ENCODE measurements at regions not wholly inside any gene's neighbourhood (a gene's known extent, or its start where the extent isn't known, plus 50 kb on each side); places are given as distances from the start of the nearest gene placed in this dataset.

DNA sequence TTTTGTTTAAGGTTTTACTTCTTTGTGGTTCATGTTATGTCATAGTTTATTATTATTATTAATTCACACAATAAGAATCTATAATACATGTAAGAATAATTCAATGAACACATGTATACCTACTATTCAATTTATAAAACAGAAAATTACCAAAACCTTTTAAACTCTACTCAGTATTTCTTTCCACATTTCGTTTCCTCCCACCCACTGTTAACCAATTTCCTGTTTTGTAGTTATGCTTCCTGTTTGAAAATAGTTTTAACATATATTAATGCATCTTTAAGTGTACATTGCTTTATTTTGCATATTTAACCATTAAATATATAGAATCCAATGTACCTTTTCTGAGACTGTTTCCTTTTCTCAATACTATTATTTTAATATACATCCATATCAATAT lies 397.9 kb upstream of the SPTLC3 start:
- no peak overlapping the region for H3K27ac Mint-ChIP-seq
- H3K4me3 Mint-ChIP-seq: no peak overlapping the region
- Histone ChIP-seq H2AFZ (ENCODE audit: insufficient read depth, low read depth, low read length, poor library complexity, severe bottlenecking) (no peak overlapping the region), H3K4me1 (ENCODE audit: control insufficient read depth in 2 of 2, insufficient read depth in 2 of 2, low read length in 2 of 2) (no peaks in the 10 kb centered on the region), H3K4me3 (ENCODE audit: control extremely low read depth in 1 of 5, extremely low read depth in 1 of 5, insufficient read depth in 1 of 5, low read depth in 2 of 5, low read length in 4 of 5) (no peak overlapping the region), H3K9me3 (ENCODE audit: control extremely low read depth in 1 of 3, control insufficient read depth in 2 of 3, insufficient read depth in 1 of 3, low read length in 2 of 3) (no peaks in the 10 kb centered on the region), H3K79me2 (ENCODE audit: control insufficient read depth, insufficient read depth, low read length) (no peaks in the 10 kb centered on the region), H3K36me3 (replicated peaks in 1 of 2; ENCODE audit: control extremely low read depth in 1 of 2, control insufficient read depth in 1 of 2, extremely low read depth in 1 of 2, insufficient read depth in 2 of 2, low read length in 1 of 2) (no peaks in the 10 kb centered on the region), H3K27me3 (replicated peaks in 1 of 4; ENCODE audit: control extremely low read depth in 1 of 4, control insufficient read depth in 3 of 4, insufficient read depth in 4 of 4, low read length in 3 of 4) (no peaks in the 10 kb centered on the region), H3K27ac (ENCODE audit: low read length in 2 of 2) (no peak overlapping the region), H3K9ac (ENCODE audit: low read length) (no peak overlapping the region), H3K4me2 (replicated peaks; ENCODE audit: low read depth, low read length, poor library complexity, severe bottlenecking) (no peak overlapping the region), H4K20me1 (ENCODE audit: control insufficient read depth, insufficient read depth, low read length, poor library complexity, severe bottlenecking) (no peaks in the 10 kb centered on the region)
- no peak for ATAC-seq (ENCODE audit: low read depth)
- H3K9me3 Mint-ChIP-seq (ENCODE audit: insufficient read depth): peaks cover 3% of the 10 kb centered on the region
- CTCF ChIA-PET: no interaction called here
- no peaks in the 10 kb centered on the region for H3K27me3 Mint-ChIP-seq
- DNase-seq: no peak
- intact Hi-C loops (cut with micrococcal nuclease): no loop called here
- no peaks in the 10 kb centered on the region for H3K4me1 Mint-ChIP-seq
- POLR2A ChIA-PET: no interaction called here
- no CpG with 5 or more reads among the region's 1 CpG for WGBS (ENCODE audit: insufficient coverage)
- TF ChIP-seq EZH2 (IDR thresholded peaks at IDR 0.05; ENCODE audit: borderline replicate concordance, insufficient read depth, low read depth, low read length, poor library complexity, severe bottlenecking) (no peak), CTCF (IDR thresholded peaks at IDR 0.05) (no peak)

DNA sequence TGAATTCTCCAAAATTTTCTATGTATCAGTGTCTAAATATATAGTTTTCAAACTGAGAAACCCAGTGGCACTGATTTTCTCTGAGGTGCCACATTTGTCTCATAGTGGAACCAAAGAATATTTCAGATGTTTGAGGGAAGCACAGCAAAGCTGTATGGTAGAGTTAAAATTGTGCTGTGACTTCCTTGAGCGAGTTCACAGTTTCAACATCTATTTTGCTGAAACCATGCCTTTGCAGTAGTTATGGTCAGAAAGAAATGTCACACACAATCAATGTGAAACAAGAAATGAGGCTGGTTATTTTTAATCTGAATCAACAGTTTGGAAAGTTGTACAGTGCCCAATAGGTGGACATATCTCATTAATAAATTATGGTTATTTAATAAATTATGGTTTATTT lies 394.0 kb upstream of the SPTLC3 start:
- Histone ChIP-seq H3K27me3 (replicated peaks in 1 of 4; ENCODE audit: control extremely low read depth in 1 of 4, control insufficient read depth in 3 of 4, insufficient read depth in 4 of 4, low read length in 3 of 4) (no peaks in the 10 kb centered on the region), H3K79me2 (ENCODE audit: control insufficient read depth, insufficient read depth, low read length) (no peaks in the 10 kb centered on the region), H3K36me3 (replicated peaks in 1 of 2; ENCODE audit: control extremely low read depth in 1 of 2, control insufficient read depth in 1 of 2, extremely low read depth in 1 of 2, insufficient read depth in 2 of 2, low read length in 1 of 2) (no peaks in the 10 kb centered on the region), H3K4me1 (ENCODE audit: control insufficient read depth in 2 of 2, insufficient read depth in 2 of 2, low read length in 2 of 2) (no peaks in the 10 kb centered on the region), H3K27ac (ENCODE audit: low read length in 2 of 2) (no peak overlapping the region), H3K9ac (ENCODE audit: low read length) (no peak overlapping the region), H3K9me3 (ENCODE audit: control extremely low read depth in 1 of 3, control insufficient read depth in 2 of 3, insufficient read depth in 1 of 3, low read length in 2 of 3) (peaks cover 0 to 17% (median 0%) of the 10 kb centered on the region in 3 donors), H4K20me1 (ENCODE audit: control insufficient read depth, insufficient read depth, low read length, poor library complexity, severe bottlenecking) (no peaks in the 10 kb centered on the region), H3K4me2 (replicated peaks; ENCODE audit: low read depth, low read length, poor library complexity, severe bottlenecking) (no peak overlapping the region), H2AFZ (ENCODE audit: insufficient read depth, low read depth, low read length, poor library complexity, severe bottlenecking) (no peak overlapping the region), H3K4me3 (ENCODE audit: control extremely low read depth in 1 of 5, extremely low read depth in 1 of 5, insufficient read depth in 1 of 5, low read depth in 2 of 5, low read length in 4 of 5) (no peak overlapping the region)
- ChIA-PET POLR2A (no interaction called here), CTCF (no interaction called here)
- no peak for DNase-seq
- Mint-ChIP-seq H3K27ac (no peak overlapping the region), H3K9me3 (ENCODE audit: insufficient read depth) (peaks cover 3% of the 10 kb centered on the region), H3K4me3 (no peak overlapping the region), H3K27me3 (no peaks in the 10 kb centered on the region), H3K4me1 (no peaks in the 10 kb centered on the region)
- no peak for ATAC-seq (ENCODE audit: low read depth)
- intact Hi-C loops (cut with micrococcal nuclease): no loop called here
- TF ChIP-seq CTCF (IDR thresholded peaks at IDR 0.05) (no peak), EZH2 (IDR thresholded peaks at IDR 0.05; ENCODE audit: borderline replicate concordance, insufficient read depth, low read depth, low read length, poor library complexity, severe bottlenecking) (no peak)
- WGBS (ENCODE audit: insufficient coverage): no CpG with 5 or more reads among the region's 1 CpG

All from B cell (primary cell).